Activated T-cell treated with anti-CD3 and anti-CD28 coated beads, Interleukin-2, amount 50 U/mL, for 4 hours (primary cell): ENCODE measurements at regions not wholly inside any gene's neighbourhood (a gene's known extent, or its start where the extent isn't known, plus 50 kb on each side); places are given as distances from the start of the nearest gene placed in this dataset.

Source experiments
- ATAC-seq, 2 donors: fragments of 200-7000 bp; cut with Tn5 transposase; one replicate each; pipeline ENCODE4 v1.10.0; 2021
- DNase-seq: peaks from one replicate; pipeline ENCODE4 v3.0.0-alpha.2; 2020
- H3K27me3 Mint-ChIP-seq: one replicate; pipeline ENCODE4 v1.8.0; 2021; ENCODE audit warnings: low read depth, mixed read lengths
- H3K36me3 Mint-ChIP-seq: one replicate; pipeline ENCODE4 v1.8.0; 2022; ENCODE audit warnings: mixed read lengths; ENCODE audit not compliant: insufficient read depth
- H3K4me1 Mint-ChIP-seq: one replicate; pipeline ENCODE4 v1.8.0; 2021; ENCODE audit warnings: low read depth, mixed read lengths
- H3K4me3 Mint-ChIP-seq: one replicate; pipeline ENCODE4 v1.8.0; 2021; ENCODE audit warnings: mild to moderate bottlenecking, moderate library complexity, mixed read lengths
- H3K9me3 Mint-ChIP-seq: one replicate; pipeline ENCODE4 v1.8.0; 2021; ENCODE audit warnings: mixed read lengths

DNA sequence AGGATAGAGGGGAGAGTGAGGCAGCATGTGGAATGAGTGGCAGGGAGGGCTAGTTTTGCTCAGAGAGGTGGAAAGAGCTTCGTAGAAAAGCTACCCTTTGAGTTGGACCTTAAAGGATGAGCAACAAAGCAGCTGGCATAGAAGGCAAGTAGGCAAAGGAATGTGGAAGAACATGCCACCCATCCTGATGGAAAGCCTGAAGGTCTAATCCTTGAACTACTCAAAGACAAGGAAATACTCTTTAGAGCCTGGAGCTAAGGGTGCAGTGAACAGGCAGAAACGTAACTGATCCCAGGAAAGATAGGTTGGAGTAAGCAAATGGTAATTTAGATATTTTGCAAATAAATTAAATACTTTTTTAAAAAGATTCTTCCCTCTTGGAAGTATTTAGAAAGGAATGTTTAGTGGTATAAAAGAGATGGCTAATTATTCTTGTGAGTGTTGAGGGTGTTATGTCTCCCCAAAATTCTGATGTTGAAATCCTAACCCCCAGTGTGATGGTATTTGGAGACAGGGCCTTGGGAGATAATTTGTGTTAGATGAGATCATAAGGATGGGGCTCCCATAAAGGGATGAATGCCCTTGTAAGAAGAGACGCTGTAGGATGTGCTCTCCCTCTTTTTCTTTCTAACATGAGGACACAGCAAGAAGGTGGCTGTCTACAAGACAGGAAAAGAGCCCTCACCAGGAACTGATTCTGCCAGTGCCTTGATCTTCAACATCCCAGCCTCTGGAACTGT is 308.1 kb upstream of the RUNX1 start:
- no peaks in the 10 kb centered on the region for H3K9me3 Mint-ChIP-seq
- H3K36me3 Mint-ChIP-seq, result peaks cover 2% of the 10 kb centered on the region
- peaks cover 18% of the 10 kb centered on the region for H3K4me1 Mint-ChIP-seq
- no peaks in the 10 kb centered on the region for H3K27me3 Mint-ChIP-seq
- no peak for ATAC-seq
- DNase-seq, result no peak
- H3K4me3 Mint-ChIP-seq, result no peak overlapping the region

DNA sequence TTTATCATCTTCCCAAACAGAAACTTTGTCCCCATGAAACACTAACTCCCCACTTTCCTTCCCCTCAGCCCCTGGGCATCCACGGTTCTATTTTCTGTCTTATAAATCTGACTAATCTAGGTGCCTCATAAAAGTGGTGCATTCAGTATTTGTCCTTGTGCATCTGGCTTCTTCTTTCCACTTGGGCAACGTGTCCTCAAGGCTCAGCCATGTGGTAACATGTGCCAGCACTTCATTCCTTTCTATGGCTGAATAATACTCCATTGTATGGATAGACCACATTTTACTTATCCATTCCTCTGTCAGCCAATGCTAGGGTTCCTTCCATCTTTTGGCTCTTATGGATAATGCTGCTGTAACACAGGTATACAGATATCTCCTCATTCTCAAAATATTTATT is 305.0 kb upstream of the RUNX1 start:
- Mint-ChIP-seq H3K36me3 (peaks cover 2% of the 10 kb centered on the region), H3K4me3 (no peak overlapping the region), H3K4me1 (peaks cover 34% of the 10 kb centered on the region), H3K27me3 (no peaks in the 10 kb centered on the region), H3K9me3 (no peaks in the 10 kb centered on the region)
- DNase-seq (no peak), ATAC-seq (no peak)

DNA sequence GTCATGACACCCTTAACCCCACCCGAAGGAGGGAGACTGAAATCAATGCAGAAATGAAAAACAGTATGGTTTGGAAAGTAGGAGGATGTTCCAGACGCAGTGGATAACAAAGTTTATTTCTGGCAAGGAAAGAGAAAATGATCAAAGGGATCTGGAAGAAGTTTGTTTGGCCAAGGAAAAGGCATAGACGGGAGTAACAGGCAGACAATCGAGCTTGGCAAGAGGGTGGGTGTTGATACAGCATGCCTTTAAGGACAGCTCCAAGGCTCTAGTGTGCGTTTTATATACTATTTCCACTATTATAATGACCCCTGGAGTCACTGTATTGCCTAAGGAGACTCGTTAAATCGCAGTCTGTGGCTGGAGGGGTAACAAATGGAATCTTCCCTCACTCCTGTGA is 303.7 kb upstream of the RUNX1 start:
- Mint-ChIP-seq H3K27me3 (no peaks in the 10 kb centered on the region), H3K4me1 (peaks cover 32% of the 10 kb centered on the region), H3K4me3 (no peak overlapping the region), H3K36me3 (peaks cover 2% of the 10 kb centered on the region), H3K9me3 (no peaks in the 10 kb centered on the region)
- ATAC-seq (no peak), DNase-seq (no peak)

DNA sequence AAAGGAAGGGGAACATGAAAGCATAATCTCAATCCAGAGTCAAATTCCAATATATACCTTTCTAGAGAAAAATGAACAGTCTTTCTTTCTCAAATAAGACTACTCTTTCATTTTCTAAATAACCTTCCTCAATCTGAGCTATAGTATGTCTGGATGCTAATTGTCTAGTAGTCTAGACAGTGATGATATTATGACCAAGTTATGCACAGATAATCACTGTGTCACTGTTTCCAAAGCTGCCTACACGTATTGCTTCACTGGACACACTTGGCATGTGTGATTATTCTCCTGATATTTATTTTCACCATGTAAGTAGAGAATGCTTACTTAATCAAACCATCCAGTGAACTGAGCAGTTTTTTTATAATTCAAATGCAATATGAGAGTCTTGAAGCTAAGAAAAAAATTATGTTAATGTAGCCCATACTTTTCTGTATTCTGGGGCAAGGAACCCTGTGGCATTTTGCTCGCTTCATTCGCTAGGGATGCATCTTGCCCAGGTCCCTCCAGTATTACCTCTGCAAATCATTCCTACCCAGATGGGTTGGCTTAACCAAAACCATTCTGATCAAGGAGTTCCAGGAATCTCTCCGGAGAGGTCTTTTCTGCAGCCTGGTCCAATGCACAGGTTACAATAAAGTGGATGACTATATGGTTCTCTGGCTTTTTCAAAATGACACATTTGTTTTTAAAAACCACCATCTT is 303.1 kb upstream of the RUNX1 start:
- Mint-ChIP-seq H3K9me3 (no peaks in the 10 kb centered on the region), H3K27me3 (no peaks in the 10 kb centered on the region), H3K4me1 (peaks cover 27% of the 10 kb centered on the region), H3K4me3 (no peak overlapping the region), H3K36me3 (peaks cover 2% of the 10 kb centered on the region)
- DNase-seq, result no peak
- peak; percentile 13 to 41 for ATAC-seq

DNA sequence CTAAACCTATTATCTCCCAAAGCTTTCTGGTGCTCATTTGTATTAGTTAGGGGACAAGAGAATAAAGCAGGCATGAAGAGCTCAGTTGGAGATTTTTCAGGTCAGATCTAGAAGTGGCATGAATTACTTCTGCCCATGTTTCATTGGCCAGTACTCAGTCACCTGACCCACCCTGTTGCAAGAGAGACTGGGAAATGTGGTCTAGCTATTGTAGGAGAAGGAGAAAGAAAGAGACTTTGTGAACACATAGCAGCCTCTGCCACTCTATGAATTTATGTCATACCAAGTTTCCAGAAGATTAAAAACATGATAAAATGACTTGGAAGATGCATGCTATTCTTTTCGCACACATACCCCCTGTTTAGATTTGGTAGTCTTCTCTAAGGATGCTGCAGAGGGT is 302.3 kb upstream of the RUNX1 start:
- ATAC-seq (peak in 1 of 2 donors; percentile 29), DNase-seq (no peak)
- no peaks in the 10 kb centered on the region for H3K27me3 Mint-ChIP-seq
- peak overlapping the region; percentile 39 for H3K4me3 Mint-ChIP-seq
- no peaks in the 10 kb centered on the region for H3K9me3 Mint-ChIP-seq
- peaks cover 22% of the 10 kb centered on the region for H3K4me1 Mint-ChIP-seq
- H3K36me3 Mint-ChIP-seq, result peaks cover 2% of the 10 kb centered on the region

DNA sequence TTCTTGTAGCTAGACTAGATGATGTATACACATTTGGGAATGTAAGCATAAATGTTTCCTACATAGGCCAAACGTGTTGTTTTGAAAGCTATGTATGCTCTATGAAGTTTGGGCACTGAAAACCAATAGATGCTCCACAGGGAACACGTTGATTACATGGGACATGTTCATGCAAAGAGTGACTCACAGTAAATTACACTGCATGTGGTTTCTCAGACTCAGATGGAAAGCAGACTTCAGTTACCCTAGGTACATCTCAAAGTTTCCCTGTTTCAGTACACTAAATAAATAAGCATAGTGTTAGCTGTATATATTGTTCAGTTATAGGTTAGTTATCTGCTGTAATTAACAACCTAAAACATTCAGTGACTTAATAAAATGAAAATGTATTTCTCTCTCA is 301.9 kb upstream of the RUNX1 start:
- ATAC-seq (peak; percentile 88 to 91), DNase-seq (no peak)
- Mint-ChIP-seq H3K4me1 (peaks cover 22% of the 10 kb centered on the region), H3K4me3 (peak overlapping the region; percentile 39), H3K27me3 (no peaks in the 10 kb centered on the region), H3K36me3 (peaks cover 2% of the 10 kb centered on the region), H3K9me3 (no peaks in the 10 kb centered on the region)

DNA sequence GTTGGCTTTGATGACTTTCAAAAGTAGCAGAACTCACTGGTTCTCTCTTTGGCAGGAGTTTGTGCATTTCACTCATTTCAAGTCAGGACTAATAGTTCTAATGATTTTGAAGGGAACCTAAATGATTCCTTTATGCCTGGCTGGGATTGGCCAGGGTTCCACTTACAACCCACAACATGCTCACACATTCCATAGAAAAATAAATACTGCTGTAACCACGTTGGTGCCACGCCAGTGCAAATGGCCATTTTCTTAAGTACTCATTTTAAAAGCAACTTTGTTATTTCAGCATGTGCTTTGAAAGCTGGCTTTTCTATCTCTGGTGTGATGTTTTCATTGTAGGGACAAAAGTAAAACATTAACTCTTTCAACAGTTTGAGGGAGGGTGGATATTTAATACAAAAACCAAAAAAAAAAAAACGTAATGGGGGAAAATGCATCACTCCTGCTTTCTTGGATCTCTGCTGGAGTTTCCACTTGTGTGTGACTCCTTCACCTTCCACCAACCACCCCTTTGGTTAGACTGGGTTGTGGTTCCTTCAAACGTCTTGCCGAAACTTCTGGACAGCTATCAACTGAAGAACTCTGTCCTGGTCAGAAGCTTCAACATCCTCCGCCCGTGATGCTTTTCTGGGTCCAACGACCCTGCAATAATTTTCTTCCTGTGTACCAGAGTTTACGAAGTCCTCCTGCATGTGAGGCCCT is 300.4 kb upstream of the RUNX1 start:
- Mint-ChIP-seq H3K36me3 (peaks cover 2% of the 10 kb centered on the region), H3K9me3 (no peaks in the 10 kb centered on the region), H3K27me3 (no peaks in the 10 kb centered on the region), H3K4me3 (no peak overlapping the region), H3K4me1 (peaks cover 22% of the 10 kb centered on the region)
- ATAC-seq, result no peak
- no peak for DNase-seq

DNA sequence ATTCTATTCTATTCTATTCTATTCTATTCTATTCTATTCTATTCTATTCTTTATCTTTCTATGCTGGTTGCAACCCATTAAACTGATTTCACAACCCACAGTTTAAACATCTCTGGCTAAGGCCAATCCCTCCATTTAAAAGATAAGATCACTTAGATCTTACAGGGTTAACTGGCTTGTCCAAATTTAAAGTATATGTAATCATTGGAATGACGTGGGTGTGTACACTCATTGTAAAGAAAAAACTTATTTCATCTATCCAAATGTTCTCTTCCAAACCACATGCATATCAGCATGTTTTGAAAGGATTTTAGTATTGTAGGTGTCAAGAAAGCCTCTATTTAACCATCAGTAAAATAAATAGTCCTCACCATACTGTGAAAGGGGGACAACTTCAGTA is 299.6 kb upstream of the RUNX1 start:
- no peak overlapping the region for H3K4me3 Mint-ChIP-seq
- H3K36me3 Mint-ChIP-seq, result peaks cover 2% of the 10 kb centered on the region
- DNase-seq, result no peak
- H3K9me3 Mint-ChIP-seq, result no peaks in the 10 kb centered on the region
- H3K4me1 Mint-ChIP-seq, result peaks cover 27% of the 10 kb centered on the region
- H3K27me3 Mint-ChIP-seq, result no peaks in the 10 kb centered on the region
- no peak for ATAC-seq

DNA sequence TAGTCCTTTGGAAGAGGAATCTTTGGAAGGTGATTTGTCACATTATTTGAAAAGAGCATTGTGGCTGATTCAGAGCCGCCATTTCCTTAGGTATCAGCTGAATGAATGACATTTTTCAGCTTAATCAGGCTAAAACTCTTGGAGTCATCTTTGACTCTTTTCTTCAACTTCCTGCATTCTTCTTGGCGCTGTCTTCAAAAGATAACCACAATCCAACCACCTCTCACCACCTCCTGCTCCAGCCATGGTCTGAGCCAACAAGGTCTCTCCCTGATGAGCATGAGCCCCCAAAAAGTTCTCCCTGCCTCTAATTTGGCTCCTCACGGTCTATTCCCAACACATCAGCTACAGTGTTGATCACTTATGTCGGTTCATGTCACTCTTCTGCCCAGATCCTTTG is 297.6 kb upstream of the RUNX1 start:
- Mint-ChIP-seq H3K27me3 (no peaks in the 10 kb centered on the region), H3K4me1 (peaks cover 34% of the 10 kb centered on the region)
- ATAC-seq, result no peak

DNA sequence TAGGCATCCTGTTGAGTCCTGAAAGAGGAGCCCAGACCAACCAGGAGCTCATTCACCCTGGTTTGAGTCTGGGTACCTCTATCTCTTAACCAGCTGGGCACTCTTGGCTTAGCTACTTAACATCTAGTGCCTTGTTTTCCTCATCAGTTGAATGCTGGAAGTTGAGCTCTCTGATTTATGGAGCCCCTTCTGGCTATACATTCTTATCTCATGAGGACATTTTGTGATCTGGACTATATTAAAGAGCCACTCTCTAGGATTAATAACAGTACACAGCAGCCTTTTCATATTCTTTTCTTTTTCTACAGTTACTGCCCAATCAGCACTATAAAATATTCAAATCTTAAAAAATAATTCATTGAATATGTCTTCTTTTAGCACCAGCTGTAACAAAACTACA is 296.9 kb upstream of the RUNX1 start:
- Mint-ChIP-seq H3K9me3 (no peaks in the 10 kb centered on the region), H3K36me3 (no peaks in the 10 kb centered on the region), H3K27me3 (no peaks in the 10 kb centered on the region), H3K4me3 (no peak overlapping the region), H3K4me1 (peaks cover 30% of the 10 kb centered on the region)
- ATAC-seq, result no peak
- DNase-seq, result no peak

More for the DNA sequence above, 297.6 kb upstream of the RUNX1 start:
- Mint-ChIP-seq H3K4me3 (no peak overlapping the region), H3K36me3 (no peaks in the 10 kb centered on the region), H3K9me3 (no peaks in the 10 kb centered on the region)
- DNase-seq, result no peak

DNA sequence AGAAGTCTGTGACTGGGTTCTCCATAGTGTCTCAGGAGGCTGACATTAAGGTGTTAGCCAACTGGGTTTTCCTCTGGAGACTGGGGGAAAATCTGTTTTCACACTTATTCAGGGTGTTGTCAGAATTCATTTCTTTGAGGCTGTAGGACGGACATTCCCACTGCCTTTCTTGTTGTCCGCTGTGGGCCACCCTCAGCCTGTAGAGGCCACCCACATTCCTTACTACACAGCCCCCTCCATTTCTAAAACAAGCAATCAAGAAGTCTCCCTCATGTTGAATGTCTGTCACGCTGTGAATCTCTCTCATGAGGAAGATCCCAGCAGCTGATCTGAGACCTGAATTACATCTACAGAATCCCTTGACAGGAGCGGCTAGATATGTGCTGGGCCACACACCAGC is 295.5 kb upstream of the RUNX1 start:
- no peak for DNase-seq
- H3K4me1 Mint-ChIP-seq, result peaks cover 26% of the 10 kb centered on the region
- H3K27me3 Mint-ChIP-seq, result no peaks in the 10 kb centered on the region
- H3K4me3 Mint-ChIP-seq, result no peak overlapping the region
- H3K36me3 Mint-ChIP-seq, result no peaks in the 10 kb centered on the region
- H3K9me3 Mint-ChIP-seq, result no peaks in the 10 kb centered on the region
- no peak for ATAC-seq

DNA sequence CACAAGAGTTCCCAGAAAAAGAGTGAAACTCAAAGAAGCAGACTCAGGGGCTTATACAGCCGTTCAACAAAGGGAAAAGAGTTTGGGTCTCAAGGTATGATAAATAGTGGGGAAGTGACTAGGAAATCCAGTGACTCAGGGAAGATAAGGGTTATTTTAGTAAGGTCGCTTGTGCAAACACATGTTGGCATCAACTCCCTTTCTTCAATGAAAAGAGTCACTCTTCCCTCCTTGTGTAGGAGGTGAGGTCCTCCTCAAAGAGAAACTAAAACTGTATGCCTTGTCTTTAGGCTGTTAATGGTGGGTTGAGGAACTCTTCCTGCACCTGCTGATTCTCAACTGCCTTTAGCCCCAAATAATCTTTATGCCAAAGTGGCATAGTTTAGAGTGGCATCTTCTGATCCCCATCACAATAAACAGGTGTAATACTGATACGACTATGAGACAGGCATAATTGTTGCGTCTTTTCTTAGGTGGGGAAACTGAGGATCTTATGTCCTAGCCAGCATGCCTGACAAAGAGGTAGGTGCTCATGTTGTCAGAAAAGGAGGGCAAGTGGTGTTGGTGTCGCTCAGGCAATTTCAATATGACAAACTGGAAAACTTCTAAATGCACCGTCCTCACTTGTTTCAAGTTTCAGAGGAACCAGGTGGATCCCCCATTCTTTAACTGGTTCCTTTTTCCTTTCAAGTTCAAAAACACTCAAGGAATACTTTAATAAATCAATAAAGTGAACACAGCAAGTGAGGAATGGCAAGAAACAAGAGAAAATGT is 294.1 kb upstream of the RUNX1 start:
- Mint-ChIP-seq H3K9me3 (no peaks in the 10 kb centered on the region), H3K4me1 (peaks cover 26% of the 10 kb centered on the region), H3K36me3 (no peaks in the 10 kb centered on the region), H3K27me3 (no peaks in the 10 kb centered on the region), H3K4me3 (peak overlapping the region; percentile 50)
- ATAC-seq, result peak; percentile 78 to 81
- DNase-seq, result no peak

DNA sequence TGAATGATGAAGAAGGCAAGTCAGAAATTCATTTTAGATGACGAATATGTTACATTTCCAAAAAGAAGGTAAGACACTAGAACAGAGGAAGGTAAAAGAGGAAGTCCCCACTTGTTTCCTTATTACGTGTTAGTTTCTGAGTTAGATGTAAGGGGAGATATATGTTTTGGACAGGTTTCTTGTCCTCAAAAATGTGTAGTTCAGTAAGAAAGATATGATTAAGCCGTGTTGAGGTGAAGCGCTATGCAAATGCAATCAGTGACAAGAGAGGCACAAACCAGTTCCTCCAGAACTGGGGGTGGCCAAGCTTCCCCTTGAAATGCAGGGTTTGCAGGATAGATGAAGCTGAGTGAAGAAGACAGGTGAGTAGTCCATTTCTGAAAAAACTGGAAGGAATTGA is 293.3 kb upstream of the RUNX1 start:
- Mint-ChIP-seq H3K36me3 (no peaks in the 10 kb centered on the region), H3K4me1 (peaks cover 26% of the 10 kb centered on the region), H3K4me3 (peak overlapping the region; percentile 50), H3K27me3 (no peaks in the 10 kb centered on the region), H3K9me3 (no peaks in the 10 kb centered on the region)
- peak; percentile 74 to 78 for ATAC-seq
- no peak for DNase-seq

DNA sequence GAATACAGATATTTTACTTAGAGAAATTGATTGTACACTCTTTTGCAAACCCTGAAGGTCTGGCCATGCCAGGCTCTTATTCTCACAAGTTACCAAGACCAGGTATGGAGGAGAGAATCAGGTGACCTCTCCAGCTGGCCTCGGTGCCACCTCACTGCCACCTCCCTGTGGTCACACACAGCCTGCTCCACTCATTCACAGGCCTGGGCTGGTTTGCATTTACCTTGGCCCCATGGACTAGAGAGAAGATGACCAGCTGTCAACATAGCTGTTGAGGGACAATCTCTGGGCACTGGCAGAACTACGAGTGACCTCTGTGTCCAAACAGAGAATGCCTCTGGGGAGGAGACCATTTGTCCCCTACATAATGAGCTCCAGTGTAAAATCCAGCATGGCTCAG is 291.2 kb upstream of the RUNX1 start:
- Mint-ChIP-seq H3K4me1 (peaks cover 39% of the 10 kb centered on the region), H3K36me3 (no peaks in the 10 kb centered on the region), H3K27me3 (no peaks in the 10 kb centered on the region), H3K9me3 (no peaks in the 10 kb centered on the region), H3K4me3 (no peak overlapping the region)
- no peak for DNase-seq
- ATAC-seq, result no peak
